ENCODE measurements at regions not wholly inside any gene's neighbourhood (a gene's known extent, or its start where the extent isn't known, plus 50 kb on each side); places are given as distances from the start of the nearest gene placed in this dataset.

DNA sequence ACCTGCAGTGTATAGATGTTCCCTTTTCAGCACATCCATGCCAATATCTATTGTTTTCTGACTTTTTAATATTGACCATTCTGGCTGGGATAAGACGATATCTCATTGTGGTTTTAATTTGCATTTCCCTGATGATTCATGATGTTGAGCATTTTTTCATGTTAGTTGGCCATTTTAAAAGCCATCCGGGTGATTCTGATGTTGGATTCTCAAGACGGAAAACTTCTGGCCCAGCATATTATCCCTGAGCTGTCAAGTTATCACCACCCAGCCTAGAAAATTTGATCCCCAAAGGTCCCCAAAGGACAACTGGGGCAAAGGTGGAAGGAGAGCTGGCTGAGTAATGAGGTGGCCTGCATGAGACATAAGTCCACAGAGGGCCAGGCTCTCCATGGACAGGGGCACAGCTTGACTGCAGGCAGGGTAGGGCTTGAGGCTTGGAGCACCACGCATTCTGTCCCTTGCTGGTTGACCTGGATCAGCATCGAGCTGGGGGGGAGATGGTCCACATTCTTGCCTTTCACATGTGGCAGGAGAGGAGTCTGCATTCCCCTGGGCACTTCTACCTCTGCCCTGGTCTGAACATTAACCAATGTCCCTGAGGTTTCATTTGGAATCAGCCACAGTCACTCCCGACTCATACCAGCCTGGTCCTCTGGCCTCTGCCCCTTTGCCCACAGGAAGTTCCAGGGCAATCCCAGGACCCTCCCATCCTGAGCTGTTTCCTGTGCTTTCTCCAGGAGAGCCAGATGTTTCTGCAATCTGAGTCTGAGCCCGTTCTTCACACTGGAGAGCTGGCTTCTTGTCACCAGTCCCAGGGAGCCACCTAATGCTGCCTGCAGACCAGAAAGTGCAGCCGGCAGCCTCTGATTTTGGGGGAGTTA is 69.2 kb downstream of the ISG20 start:
- peak; percentile 16 for DNase-seq

DNA sequence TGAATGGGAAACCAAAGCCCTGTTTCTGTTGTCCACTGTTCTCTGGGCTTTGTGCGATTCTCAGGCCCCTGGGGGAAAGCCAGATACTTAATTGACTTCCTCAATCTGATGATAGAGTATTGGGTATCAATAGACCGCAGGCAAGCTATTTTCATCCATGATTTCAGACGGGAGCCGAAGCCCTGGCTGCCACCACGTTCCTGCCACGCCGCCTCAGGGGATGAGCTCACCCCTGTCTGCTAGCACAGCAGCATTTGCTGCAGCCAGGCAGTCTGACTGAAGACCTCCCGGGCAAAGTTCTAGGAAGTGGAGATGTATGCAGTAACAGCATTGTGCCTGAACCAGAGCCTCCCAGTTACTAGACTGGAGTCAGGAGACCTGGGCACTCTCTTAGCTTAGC is 69.8 kb downstream of the ISG20 start:
- peak; percentile 13 for DNase-seq

DNA sequence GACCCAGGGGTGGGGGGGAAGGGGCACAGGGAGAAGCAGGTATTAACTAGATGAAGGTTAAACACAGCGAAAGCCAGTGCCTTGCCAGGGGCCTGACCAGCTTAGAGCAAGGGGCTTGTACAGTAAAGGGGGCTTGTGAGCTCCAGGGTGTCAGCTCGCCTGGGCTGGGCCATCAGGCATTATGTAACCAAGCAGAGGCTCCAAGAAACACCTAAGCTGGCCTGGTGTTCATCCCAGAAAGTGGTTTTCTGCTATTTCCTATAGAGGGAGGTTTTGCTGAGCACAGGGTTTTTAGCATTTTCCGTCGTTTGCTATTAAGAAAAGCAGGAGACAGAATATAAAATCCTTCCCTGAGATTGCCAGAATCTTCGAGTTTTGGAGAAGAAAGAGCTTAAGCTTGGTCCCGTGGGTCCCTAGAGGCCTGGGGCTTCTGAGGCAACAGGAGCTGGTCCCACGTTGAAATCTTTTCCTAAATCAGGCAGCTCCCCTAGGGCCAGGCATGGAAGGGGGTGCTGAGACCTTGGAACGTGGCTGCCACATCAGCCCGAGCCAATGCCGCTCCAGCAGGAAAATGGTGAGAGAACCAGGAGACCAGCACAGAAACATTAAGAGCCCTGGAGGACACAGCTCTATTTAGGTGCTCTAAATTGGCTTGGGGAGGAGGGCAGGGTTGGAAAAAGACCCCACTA is 71.4 kb downstream of the ISG20 start:
- DNase-seq: no peak

- no peak for DNase-seq
These were observed 73.0 kb downstream of the ISG20 start for GRCh38 chr15:88711806-88712205.

DNA sequence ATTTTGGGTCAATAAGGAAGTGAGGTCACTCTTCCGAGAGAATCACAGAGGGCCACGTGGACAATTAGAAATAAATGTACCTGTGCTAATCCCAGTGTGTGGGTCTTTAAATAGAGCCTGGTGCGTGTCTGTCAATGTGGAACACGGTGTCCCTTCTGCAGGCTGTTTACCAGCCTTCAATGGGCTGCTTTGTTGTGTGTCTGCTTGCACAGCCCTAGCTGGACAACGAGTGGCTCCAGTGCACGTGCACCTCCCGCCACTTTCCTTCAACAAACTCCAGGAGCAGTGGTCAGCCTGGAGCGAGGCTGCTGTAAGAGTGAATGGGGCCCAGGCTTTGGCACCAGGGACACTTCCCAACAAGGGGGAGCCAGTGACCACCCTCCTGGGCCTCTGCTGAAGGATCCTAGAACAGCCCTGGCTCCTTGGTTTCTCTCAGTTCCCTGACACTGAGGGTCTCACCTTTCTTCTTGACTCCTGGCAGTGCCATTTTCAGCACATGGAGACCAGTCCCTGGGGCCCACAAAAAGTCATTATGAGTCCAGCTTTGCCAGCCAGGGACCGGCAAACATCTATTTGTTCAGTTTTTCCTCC is 76.1 kb downstream of the ISG20 start:
- no peak for DNase-seq

- no peak for DNase-seq
These were observed 77.9 kb downstream of the ISG20 start for GRCh38 chr15:88716543-88717381.

DNA sequence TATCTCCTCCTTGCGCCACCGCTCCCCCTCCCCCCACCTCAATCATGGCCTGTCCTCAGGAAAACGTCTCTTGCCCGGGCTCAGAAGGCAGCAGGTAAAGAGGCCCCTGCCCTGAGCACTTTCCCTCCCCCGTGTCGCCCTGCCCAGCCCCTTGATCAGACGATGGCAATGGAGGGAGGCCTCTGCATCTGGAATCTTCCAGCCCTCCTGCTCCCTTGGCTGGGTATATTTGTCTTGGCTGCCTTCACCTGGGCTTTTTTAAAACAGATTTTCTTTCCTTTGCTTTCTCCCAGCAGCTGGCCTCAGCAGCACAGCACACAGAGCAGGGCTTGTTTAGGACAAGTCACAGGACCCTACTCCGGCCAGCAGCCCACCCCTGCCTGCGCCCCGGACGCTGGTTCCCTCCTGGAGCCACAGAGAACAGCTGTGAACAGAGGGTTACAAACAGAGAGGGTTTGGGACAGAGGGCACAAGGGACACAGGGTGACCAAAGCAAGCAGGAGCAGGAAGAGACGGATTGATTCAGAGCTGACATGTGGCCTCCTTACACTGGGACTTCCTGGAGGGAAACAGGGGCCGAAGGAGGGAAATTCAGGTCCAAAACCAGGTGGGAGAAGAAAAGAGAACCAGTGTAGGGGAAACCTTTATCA is 78.7 kb downstream of the ISG20 start:
- DNase-seq: no peak

- no peak for DNase-seq
These were observed 79.9 kb downstream of the ISG20 start for GRCh38 chr15:88718731-88719130.

DNA sequence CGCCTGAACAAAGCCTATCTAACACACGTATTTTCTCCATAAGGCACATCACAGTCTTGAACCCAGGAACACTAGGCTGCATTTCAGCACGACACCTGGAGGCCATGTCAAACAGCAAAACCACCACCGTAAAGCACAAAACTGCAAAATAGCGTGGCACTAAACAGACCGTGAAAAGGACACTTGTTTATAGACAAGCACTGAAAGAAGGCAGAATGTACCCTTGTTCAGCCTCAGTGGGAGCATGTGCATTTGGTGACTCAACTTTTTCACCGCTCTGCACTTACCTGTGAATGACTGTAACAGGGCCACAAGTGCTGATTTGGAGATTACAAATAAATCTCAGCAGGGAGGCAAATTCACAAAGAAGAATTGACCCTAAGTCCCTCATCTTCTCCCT is 80.8 kb downstream of the ISG20 start:
- DNase-seq: no peak

GRCh38 chr15:88725305-88726210 is 77.7 kb upstream of the ACAN start:
- DNase-seq: no peak

- no peak for DNase-seq
These were observed 75.8 kb upstream of the ACAN start for GRCh38 chr15:88727439-88727838.

DNA sequence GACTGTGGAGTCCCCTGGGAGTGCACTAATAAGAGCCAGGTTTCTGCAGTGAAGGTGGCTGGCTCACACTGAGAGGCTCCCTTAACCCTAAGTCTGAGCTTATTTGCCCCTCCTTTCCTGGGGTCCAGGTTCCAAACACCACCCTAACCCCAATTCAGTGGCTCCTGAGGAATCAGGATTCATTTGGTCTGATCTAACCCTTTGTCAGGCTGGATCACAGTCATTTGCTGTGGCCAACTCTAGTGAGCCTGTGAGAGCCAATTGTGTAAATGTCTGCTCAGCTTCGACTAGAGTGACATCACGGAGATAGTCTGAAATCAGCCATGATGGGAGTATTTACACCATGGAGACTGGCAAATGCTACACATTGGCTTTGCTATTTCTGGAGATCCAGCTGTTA is 73.7 kb upstream of the ACAN start:
- DNase-seq: no peak

GRCh38 chr15:88730751-88731150 is 72.5 kb upstream of the ACAN start:
- no peak for DNase-seq

- DNase-seq: no peak
These were observed 68.0 kb upstream of the ACAN start for GRCh38 chr15:88735212-88735611.

DNA sequence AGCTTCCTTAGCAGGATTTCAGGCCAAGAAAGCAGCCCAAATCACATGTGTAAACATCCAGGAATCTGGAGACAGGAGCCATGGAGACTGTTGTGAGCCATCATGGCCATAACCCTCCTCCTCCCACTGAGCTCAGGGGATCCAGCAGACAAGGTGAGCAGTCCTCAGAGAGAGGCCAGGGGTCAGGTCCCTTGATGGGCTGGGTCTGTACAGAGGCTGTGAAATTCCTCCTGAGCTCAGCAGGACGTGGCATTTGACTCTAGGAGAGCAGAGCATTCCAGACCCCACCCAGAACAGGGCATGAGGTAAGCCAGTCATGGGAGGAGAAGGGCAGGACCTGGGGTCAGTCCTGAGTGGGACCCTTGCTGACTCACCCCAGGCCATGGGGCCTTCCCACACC is 67.0 kb upstream of the ACAN start:
- DNase-seq: no peak

GRCh38 chr15:88738796-88739195 is 64.4 kb upstream of the ACAN start:
- DNase-seq: peak; percentile 9

GRCh38 chr15:88739541-88739940 is 63.7 kb upstream of the ACAN start:
- DNase-seq: no peak

DNA sequence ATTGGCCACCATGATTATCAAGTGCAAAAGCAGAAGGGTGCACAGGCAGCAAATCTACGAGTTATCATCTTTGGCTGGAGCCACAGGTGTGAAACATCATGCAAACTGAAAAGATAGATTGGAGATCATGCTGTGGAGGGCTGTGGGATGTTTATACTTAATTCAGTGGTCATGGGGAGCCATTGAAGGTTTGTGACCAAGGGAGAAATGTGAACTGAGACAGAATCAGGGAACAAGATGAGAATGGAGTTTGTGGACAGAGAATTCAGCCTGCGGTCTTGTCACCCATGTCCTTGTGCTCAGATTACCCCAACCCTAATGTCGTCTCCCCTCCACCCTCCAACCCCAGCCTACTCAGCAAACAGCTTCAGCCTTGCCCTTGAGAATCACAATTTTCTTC is 62.9 kb upstream of the ACAN start:
- no peak for DNase-seq

DNA sequence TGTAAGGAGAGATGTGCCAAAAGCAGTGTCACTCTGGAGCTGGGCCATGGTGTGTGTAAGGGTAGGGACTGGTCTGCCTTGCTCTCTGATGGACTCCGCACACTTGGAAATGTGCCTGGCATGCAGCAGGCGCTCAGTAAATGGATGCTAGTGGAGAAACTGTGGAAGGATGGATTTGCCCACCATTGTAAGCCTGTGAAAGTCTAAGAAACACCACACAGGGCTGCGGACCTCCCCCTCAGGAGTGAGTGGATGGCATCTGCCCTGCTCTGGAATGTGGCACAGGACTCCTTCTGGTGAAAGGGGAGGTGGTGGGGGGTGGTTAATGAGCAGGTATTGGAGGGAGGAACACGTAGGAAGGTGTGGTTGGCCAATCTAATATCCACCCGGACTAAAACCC is 62.2 kb upstream of the ACAN start:
- DNase-seq: no peak

- no peak for DNase-seq
These were observed 61.6 kb upstream of the ACAN start for GRCh38 chr15:88741671-88742070.

GRCh38 chr15:88742161-88742560 is 61.1 kb upstream of the ACAN start:
- no peak for DNase-seq

Measured in fibroblast of skin of abdomen (primary cell).